ENCODE measurements at regions not wholly inside any gene's neighbourhood (a gene's known extent, or its start where the extent isn't known, plus 50 kb on each side); places are given as distances from the start of the nearest gene placed in this dataset.
"Not testable (repeated sequence)": the region's sequence is repeated elsewhere in the genome, so short reads cannot be mapped to it uniquely, and the experiment has no call there.

DNA sequence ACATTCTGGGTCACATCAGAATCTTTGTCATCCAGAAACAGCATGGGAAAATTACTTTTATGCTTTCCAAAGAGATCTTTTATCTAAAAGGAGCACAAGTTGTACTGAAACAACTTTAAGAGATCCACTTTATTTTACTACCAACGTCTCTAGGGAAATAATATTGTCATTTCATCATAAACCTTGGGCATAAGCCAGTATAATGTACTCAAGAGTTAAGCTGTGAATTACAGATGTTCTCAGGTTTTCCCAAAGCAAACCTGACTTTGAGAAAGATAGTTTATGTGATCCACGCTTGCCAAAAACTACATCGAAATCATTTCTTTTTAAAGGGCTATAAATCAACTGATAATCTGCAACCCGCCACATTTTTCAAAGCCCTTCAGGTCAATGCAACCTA lies 124.1 kb upstream of the CRBN start:
- POLR2A ChIA-PET = no interaction called here
- no peak for DNase-seq
- Mint-ChIP-seq H3K36me3 (ENCODE audit: low read depth) (no peaks in the 10 kb centered on the region), H3K4me1 (no peaks in the 10 kb centered on the region), H3K27me3 (peaks cover 2% of the 10 kb centered on the region), H3K4me3 (no peak overlapping the region), H3K27ac (no peak overlapping the region), H3K9me3 (ENCODE audit: low read depth) (no peaks in the 10 kb centered on the region)
- no peak for ATAC-seq
- intact Hi-C loops (cut with DNase I, micrococcal nuclease) = no loop called here
- CTCF ChIA-PET = no interaction called here

DNA sequence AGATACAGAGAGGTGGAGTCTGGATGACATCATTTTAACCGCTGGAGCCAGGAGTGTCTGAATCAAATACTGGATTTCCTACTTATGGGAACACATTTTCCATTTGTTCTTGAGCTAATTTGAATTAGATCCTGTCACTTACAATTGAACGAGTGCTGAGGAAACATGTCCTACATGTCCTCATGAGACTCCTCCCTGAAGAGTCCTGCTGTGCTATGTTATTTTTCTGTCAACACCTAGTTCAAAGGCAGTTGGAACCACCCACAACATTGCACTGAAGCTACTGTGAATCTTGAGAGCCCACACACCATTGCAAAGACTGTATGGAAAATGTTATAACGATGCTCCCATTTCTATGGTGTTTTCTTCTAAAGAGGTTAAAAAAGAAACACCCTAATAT lies 123.5 kb upstream of the CRBN start:
- intact Hi-C loops (cut with DNase I, micrococcal nuclease) = no loop called here
- ChIA-PET POLR2A (no interaction called here), CTCF (no interaction called here)
- H3K27me3 Mint-ChIP-seq = peaks cover 2% of the 10 kb centered on the region
- H3K4me3 Mint-ChIP-seq = no peak overlapping the region
- H3K27ac Mint-ChIP-seq = no peak overlapping the region
- no peak for ATAC-seq
- DNase-seq = no peak
- no peaks in the 10 kb centered on the region for H3K9me3 Mint-ChIP-seq (ENCODE audit: low read depth)
- no peaks in the 10 kb centered on the region for H3K36me3 Mint-ChIP-seq (ENCODE audit: low read depth)
- no peaks in the 10 kb centered on the region for H3K4me1 Mint-ChIP-seq

DNA sequence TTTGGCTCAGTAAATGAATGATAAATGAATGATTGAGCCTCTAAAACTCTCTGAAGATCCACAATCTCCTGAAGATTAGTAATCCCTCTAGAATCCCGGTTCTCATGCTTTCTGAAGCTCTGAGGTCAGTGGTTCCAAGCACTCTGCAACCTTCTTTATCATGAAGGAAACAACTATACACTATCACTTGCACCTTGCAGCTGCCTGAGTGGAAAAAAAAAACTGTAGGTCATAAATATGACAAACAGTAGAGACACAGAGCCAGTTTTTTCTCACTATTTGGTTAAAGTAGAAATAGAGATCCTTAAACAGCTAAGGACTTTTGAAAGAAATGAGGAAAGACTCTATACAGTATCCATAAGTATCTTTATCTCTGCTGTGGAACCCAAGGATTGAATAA lies 122.0 kb upstream of the CRBN start:
- Mint-ChIP-seq H3K9me3 (ENCODE audit: low read depth) (no peaks in the 10 kb centered on the region), H3K4me3 (no peak overlapping the region), H3K4me1 (peaks cover 12% of the 10 kb centered on the region), H3K27ac (no peak overlapping the region), H3K27me3 (peaks cover 2% of the 10 kb centered on the region), H3K36me3 (ENCODE audit: low read depth) (no peaks in the 10 kb centered on the region)
- CTCF ChIA-PET = interaction anchor here (1.3 kb wide), 1 partner anchor 11 kb away, joined by 3 read pairs; no protein-coding TSS in a partner anchor
- POLR2A ChIA-PET = interaction anchor here (0.5 kb wide), 1 partner anchor 100 kb away, joined by 3 read pairs; no protein-coding TSS in a partner anchor
- no peak for DNase-seq
- intact Hi-C loops (cut with DNase I, micrococcal nuclease) = no loop called here
- ATAC-seq = no peak

DNA sequence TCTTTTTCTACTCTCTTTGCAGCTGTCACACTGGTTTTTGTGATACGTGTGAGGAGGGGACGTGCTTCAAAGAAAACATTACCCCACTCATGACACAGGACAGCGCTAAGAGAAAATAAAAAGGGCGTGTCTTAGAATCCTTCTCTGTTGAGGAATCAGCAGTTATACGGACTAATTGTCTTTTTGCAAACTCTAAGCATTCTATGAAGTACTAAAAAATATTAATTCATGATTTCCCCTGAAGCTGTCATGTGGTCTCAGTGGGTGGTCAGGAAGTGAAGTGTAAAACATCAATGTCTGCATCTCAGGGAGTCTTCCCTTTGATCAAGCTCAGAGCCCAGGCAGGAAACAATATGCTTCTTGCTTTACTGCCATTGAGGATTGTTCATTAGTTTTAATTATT lies 117.5 kb upstream of the CRBN start:
- ChIA-PET POLR2A (no interaction called here), CTCF (no interaction called here)
- intact Hi-C loops (cut with DNase I, micrococcal nuclease) = no loop called here
- Mint-ChIP-seq H3K27me3 (no peaks in the 10 kb centered on the region), H3K27ac (peak overlapping the region; percentile 66), H3K4me3 (no peak overlapping the region), H3K9me3 (ENCODE audit: low read depth) (peaks cover 17% of the 10 kb centered on the region), H3K4me1 (peaks cover 17% of the 10 kb centered on the region), H3K36me3 (ENCODE audit: low read depth) (no peaks in the 10 kb centered on the region)
- ATAC-seq = peak; percentile 47
- no peak for DNase-seq

DNA sequence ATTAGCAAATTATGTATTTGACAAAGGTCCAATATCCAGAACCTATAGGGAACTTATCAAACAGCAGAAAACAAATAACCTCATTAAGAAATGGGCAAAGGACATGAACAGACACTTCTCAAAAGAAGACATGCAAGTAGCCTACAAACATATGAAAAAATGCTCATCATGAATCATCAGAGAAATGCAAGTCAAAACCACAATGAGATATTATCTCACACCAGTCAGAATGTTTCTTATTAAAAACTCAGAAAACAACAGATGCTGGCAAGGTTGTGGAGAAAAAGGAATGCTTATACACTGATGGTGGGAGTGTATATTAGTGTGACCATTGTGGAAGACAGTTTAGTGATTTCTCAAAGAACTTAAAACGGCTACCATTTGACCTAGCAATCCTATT lies 116.1 kb upstream of the CRBN start:
- Mint-ChIP-seq H3K4me1 (peaks cover 17% of the 10 kb centered on the region), H3K36me3 (ENCODE audit: low read depth) (no peaks in the 10 kb centered on the region), H3K27ac (no peak overlapping the region), H3K9me3 (ENCODE audit: low read depth) (peaks cover 17% of the 10 kb centered on the region), H3K4me3 (no peak overlapping the region), H3K27me3 (no peaks in the 10 kb centered on the region)
- ChIA-PET CTCF (interaction anchor here (1.0 kb wide), 1 partner anchor 95 kb away, joined by 3 read pairs; no protein-coding TSS in a partner anchor), POLR2A (no interaction called here)
- no peak for ATAC-seq
- DNase-seq = no peak
- intact Hi-C loops (cut with DNase I, micrococcal nuclease) = no loop called here

DNA sequence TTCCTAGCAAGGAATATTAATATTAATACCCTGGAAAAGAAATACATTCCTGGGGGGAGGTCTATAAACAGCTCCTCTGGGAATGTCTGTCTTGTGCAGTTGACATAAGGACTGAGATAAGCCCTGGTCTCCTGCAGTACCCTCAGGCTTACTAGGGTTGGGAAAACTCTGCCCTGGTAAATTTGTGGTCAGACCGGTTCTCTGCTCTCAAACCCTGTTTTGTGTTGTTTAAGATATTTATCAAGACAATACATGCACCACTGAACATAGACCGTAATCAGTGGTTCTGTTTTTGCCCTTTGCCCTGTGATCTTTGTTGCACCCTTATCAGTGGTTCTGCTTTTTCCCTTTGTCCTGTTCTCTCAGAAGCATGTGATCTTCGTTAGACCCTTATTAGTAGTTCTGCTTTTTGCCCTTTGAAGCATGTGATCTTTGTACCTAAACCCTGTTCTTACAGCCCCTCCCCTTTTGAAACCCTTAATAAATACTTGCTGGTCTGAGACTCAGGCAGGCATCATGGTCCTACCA lies 112.3 kb upstream of the CRBN start:
- H3K36me3 Mint-ChIP-seq (ENCODE audit: low read depth); H3K4me1 Mint-ChIP-seq; POLR2A ChIA-PET; CTCF ChIA-PET; intact Hi-C loops (cut with DNase I, micrococcal nuclease); DNase-seq; H3K27me3 Mint-ChIP-seq; H3K4me3 Mint-ChIP-seq; H3K27ac Mint-ChIP-seq; ATAC-seq: not testable (repeated sequence)
- H3K9me3 Mint-ChIP-seq (ENCODE audit: low read depth) = peaks cover 17% of the 10 kb centered on the region

DNA sequence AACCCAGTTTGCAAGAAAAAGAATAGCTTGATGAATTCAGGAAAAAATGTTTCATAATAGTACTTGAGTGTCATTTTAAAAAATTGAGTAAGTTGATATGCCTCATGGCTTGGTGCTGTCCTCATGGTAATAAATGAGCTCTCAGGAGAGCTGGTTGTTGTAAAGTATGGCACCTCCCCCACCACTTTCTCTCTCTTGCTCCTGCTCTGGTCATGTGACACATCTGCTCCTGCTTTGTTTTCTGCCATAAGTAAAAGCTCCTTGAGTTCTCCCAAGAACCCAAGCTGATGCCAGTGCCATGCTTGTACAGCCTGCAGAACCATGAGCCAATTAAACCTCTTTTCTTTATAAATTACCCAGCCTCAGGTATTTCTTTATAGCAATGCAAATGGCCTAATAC lies 108.8 kb upstream of the CRBN start:
- Mint-ChIP-seq H3K36me3 (ENCODE audit: low read depth) (no peaks in the 10 kb centered on the region), H3K27me3 (no peaks in the 10 kb centered on the region), H3K9me3 (ENCODE audit: low read depth) (no peaks in the 10 kb centered on the region), H3K4me1 (no peaks in the 10 kb centered on the region), H3K4me3 (no peak overlapping the region), H3K27ac (no peak overlapping the region)
- ChIA-PET CTCF (interaction anchor here (1.0 kb wide), 1 partner anchor 710 kb away, joined by 3 read pairs; no protein-coding TSS in a partner anchor), POLR2A (no interaction called here)
- intact Hi-C loops (cut with DNase I, micrococcal nuclease) = no loop called here
- DNase-seq (no peak), ATAC-seq (no peak)

DNA sequence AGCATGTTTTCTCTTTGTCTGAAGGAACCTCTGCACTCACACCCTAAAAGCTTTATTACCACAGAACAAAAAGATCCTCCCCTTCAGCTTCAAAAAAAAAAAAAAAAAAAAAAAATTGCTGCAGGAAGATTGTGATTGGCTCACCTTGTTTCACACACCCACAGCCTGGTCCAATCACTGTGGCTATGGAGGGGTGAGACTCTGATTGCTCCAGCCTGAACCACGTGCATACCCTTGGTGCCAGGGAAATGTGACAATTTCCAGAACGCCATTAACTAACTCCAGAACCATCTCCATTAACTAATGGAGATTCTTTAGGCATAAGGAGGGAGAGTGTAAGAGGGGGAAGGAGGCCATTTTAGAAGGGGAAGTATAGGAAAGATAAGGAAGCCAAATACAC lies 106.5 kb upstream of the CRBN start:
- no peaks in the 10 kb centered on the region for H3K36me3 Mint-ChIP-seq (ENCODE audit: low read depth)
- intact Hi-C loops (cut with DNase I, micrococcal nuclease) = no loop called here
- H3K4me3 Mint-ChIP-seq = no peak overlapping the region
- H3K27me3 Mint-ChIP-seq = no peaks in the 10 kb centered on the region
- DNase-seq (no peak), ATAC-seq (no peak)
- no peaks in the 10 kb centered on the region for H3K9me3 Mint-ChIP-seq (ENCODE audit: low read depth)
- ChIA-PET POLR2A (no interaction called here), CTCF (no interaction called here)
- H3K27ac Mint-ChIP-seq = no peak overlapping the region
- no peaks in the 10 kb centered on the region for H3K4me1 Mint-ChIP-seq

DNA sequence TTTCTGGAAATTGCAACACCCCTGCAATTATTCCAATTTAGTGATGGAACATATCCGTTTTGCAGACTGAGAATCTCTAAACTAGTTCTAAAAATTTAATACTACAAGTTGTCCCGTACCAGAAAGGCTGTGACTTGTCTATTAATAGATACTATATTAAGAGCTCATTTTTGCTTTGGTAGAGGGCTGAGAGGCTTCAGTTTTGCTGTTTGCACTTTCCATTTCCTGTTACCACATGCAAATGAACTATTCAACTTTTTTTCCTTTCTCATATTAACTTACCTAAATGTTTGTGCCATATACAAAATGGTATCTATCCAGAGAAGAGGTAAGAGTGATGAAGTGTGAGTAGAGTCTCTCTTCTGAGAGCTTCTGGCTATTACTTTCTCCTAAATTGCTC lies 101.5 kb upstream of the CRBN start:
- no peak overlapping the region for H3K4me3 Mint-ChIP-seq

DNA sequence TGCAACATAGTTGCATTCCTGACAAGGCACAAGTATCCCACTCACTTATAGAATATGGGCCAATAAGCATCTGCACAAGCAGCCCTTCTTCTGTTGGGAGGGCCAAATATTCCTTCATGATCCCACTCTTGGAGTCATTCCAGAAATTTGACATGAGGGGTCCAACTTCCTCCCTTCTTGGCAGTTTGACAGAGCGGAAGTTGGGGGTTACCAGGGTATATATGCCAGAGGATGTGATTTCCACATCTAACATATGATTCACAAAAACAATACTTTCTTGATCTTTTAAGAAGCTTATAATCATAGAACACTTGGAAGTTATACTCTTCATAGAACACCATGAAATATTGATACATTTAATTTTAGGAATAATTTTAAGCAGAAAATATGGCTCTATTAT lies 100.9 kb upstream of the CRBN start:
- intact Hi-C loops (cut with DNase I, micrococcal nuclease) = no loop called here
- H3K27me3 Mint-ChIP-seq = peaks cover 2% of the 10 kb centered on the region
- no peak for ATAC-seq
- H3K27ac Mint-ChIP-seq = no peak overlapping the region
- POLR2A ChIA-PET = no interaction called here
- H3K9me3 Mint-ChIP-seq (ENCODE audit: low read depth) = no peaks in the 10 kb centered on the region
- H3K36me3 Mint-ChIP-seq (ENCODE audit: low read depth) = no peaks in the 10 kb centered on the region
- H3K4me3 Mint-ChIP-seq = no peak overlapping the region
- H3K4me1 Mint-ChIP-seq = peaks cover 4% of the 10 kb centered on the region
- DNase-seq = no peak
- CTCF ChIA-PET = interaction anchor here (1.2 kb wide), 1 partner anchor 9 kb away, joined by 3 read pairs; no protein-coding TSS in a partner anchor

More for the DNA sequence above, 101.5 kb upstream of the CRBN start:
- intact Hi-C loops (cut with DNase I, micrococcal nuclease) = no loop called here
- Mint-ChIP-seq H3K4me1 (peaks cover 4% of the 10 kb centered on the region), H3K27me3 (peaks cover 2% of the 10 kb centered on the region), H3K36me3 (ENCODE audit: low read depth) (no peaks in the 10 kb centered on the region), H3K27ac (no peak overlapping the region), H3K9me3 (ENCODE audit: low read depth) (no peaks in the 10 kb centered on the region)
- no peak for DNase-seq
- ChIA-PET CTCF (interaction anchor here (1.2 kb wide), 1 partner anchor 9 kb away, joined by 3 read pairs; no protein-coding TSS in a partner anchor), POLR2A (no interaction called here)
- no peak for ATAC-seq

DNA sequence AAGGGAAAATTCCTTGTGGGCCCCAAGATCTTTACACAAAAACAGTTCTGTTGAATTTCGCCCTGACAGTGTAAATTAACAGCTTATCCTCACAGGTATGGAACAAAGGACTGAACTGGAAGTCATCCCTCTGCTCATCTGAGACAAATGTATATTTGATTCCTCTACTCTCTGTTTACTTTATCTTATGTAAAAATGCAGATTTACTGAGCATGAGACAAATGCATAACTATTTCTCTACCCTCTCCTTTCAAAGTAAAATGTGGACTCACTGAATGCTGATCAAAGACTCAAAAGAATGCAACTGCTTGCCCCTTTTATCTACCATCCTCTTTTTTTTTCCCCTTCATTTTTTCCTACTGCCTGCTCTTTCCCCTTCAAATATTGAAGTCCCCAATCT lies 98.6 kb upstream of the CRBN start:
- peaks cover 4% of the 10 kb centered on the region for H3K4me1 Mint-ChIP-seq

DNA sequence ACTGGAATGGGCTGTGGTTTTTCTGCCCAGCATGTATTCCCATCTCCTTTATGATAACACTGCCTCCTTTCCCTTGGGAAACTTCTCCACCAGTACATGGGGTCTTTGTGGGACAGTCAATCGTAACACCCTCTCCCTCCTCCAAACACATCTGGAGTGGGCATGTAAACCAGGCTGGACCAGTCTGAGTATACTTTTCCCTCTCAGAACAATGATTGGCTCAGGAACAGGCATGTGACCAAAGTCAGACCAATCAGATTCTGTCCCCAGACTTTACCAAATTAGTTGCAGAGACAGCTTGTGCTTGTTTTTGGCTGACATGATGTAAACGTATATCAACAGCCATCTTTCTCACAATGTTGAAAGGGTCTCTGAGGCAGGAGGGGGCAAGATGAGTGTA lies 97.1 kb upstream of the CRBN start:
- Mint-ChIP-seq H3K36me3 (ENCODE audit: low read depth) (no peaks in the 10 kb centered on the region), H3K4me3 (no peak overlapping the region), H3K4me1 (peaks cover 4% of the 10 kb centered on the region), H3K27ac (no peak overlapping the region), H3K27me3 (peaks cover 2% of the 10 kb centered on the region), H3K9me3 (ENCODE audit: low read depth) (no peaks in the 10 kb centered on the region)
- no peak for DNase-seq
- no peak for ATAC-seq
- ChIA-PET CTCF (no interaction called here), POLR2A (no interaction called here)
- intact Hi-C loops (cut with DNase I, micrococcal nuclease) = no loop called here

More for the DNA sequence above, 98.6 kb upstream of the CRBN start:
- ChIA-PET POLR2A (no interaction called here), CTCF (no interaction called here)
- H3K27me3 Mint-ChIP-seq = peaks cover 2% of the 10 kb centered on the region
- intact Hi-C loops (cut with DNase I, micrococcal nuclease) = no loop called here
- H3K4me3 Mint-ChIP-seq = no peak overlapping the region
- no peaks in the 10 kb centered on the region for H3K9me3 Mint-ChIP-seq (ENCODE audit: low read depth)
- ATAC-seq (no peak), DNase-seq (no peak)
- H3K36me3 Mint-ChIP-seq (ENCODE audit: low read depth) = no peaks in the 10 kb centered on the region
- no peak overlapping the region for H3K27ac Mint-ChIP-seq

DNA sequence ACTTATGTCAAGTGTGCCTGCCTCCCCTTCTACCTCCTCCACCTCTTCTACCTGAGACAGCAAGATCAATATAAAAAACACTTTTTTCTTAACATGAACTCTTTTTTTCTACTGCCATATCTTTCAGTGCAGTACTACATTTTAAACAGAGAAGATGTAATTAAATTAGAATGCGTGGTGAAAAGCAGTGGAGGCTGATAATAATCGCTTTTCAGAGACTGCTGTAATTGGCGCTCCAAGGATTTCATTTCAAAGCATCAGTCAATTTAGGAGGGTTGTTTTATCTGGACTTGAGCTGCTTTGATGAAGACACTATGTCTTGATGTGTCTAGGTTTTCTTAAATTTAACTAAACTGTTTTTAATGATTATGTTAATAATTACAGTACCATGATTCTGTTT lies 85.3 kb upstream of the CRBN start:
- intact Hi-C loops (cut with DNase I, micrococcal nuclease) = no loop called here
- no peaks in the 10 kb centered on the region for H3K36me3 Mint-ChIP-seq (ENCODE audit: low read depth)
- H3K4me1 Mint-ChIP-seq = no peaks in the 10 kb centered on the region
- no peaks in the 10 kb centered on the region for H3K9me3 Mint-ChIP-seq (ENCODE audit: low read depth)
- H3K27ac Mint-ChIP-seq = no peak overlapping the region
- POLR2A ChIA-PET = no interaction called here
- ATAC-seq (no peak), DNase-seq (no peak)
- CTCF ChIA-PET = no interaction called here
- peaks cover 4% of the 10 kb centered on the region for H3K27me3 Mint-ChIP-seq
- H3K4me3 Mint-ChIP-seq = no peak overlapping the region
